Psoas muscle (tissue), 7 donors: ENCODE measurements at regions not wholly inside any gene's neighbourhood (a gene's known extent, or its start where the extent isn't known, plus 50 kb on each side); places are given as distances from the start of the nearest gene placed in this dataset.
"Not testable (repeated sequence)": the region's sequence is repeated elsewhere in the genome, so short reads cannot be mapped to it uniquely, and the experiment has no call there.

ENCODE experiments used
- ATAC-seq, 4 donors: fragments of 200-7000 bp; cut with Tn5 transposase; one replicate each; pipeline ENCODE4 v1.9.1; 2020; ENCODE audit warnings: moderate library complexity in 3 of 4, mild to moderate bottlenecking in 2 of 4
- DNase-seq, 2 donors: peaks; one replicate each; pipeline ENCODE4 v3.0.0-alpha.2; 2020
- H3K27ac ChIP-seq: fragments of 200-600 bp; one replicate; pipeline ENCODE4 v1.8.0; 2022
- H3K27me3 ChIP-seq, 3 donors: fragments of 200-600 bp in 1 of 3; one replicate each; pipeline versions ENCODE4 v1.6.1 to v1.8.0; 2013 to 2022; ENCODE audit warnings: low read length in 2 of 3, mild to moderate bottlenecking in 2 of 3, moderate library complexity in 1 of 3; ENCODE audit not compliant: insufficient read depth in 3 of 3
- H3K36me3 ChIP-seq, 2 donors: fragments of 200-600 bp in 1 of 2; one replicate each; pipeline versions ENCODE4 v1.6.1 to v1.8.0; 2013 to 2022; ENCODE audit warnings: low read depth in 1 of 2, mild to moderate bottlenecking in 1 of 2, moderate library complexity in 1 of 2; ENCODE audit not compliant: insufficient read depth in 1 of 2
- H3K4me1 ChIP-seq: fragments of 200-600 bp; one replicate; pipeline ENCODE4 v1.8.0; 2022
- H3K4me3 ChIP-seq: fragments of 200-600 bp; one replicate; pipeline ENCODE4 v1.8.0; 2022; ENCODE audit warnings: mild to moderate bottlenecking
- H3K9me3 ChIP-seq: fragments of 200-600 bp; one replicate; pipeline ENCODE4 v1.8.0; 2022
- CTCF ChIP-seq: fragments of 200-600 bp; IDR thresholded peaks from one replicate; pipeline ENCODE4 v1.8.0; 2022; ENCODE audit warnings: antibody characterized with exemption
- WGBS, 3 donors: extraction: QIAGEN DNeasy Blood & Tissue Kit; methylation state at CpG; one replicate each; pipeline versions ENCODE4 v1.1.6 to v1.1.7; 2013; 5-methylcytosine and 5-hydroxymethylcytosine counted together
- intact Hi-C, 2 donors: fragments of 100-400 bp; cut with DNase I; formaldehyde crosslinking; loops; one replicate each; pipeline versions ENCODE4 v1.11.0 to v1.14.2; 2022
- donor health status: healthy with polysubstance abuse.
- donor health status: DM: no; HTN: no; CAD: no; lungs with moderate emphysema.
- donor health status: Bipolar disorder and iron deficiency.
- donor health status: healthy.
- donor health status: DM: yes; HTN: yes; CAD: no.
- donor health status: DM: no; HTN: no; CAD: no.
- donor health status: DM: yes; HTN: yes; CAD: no.

GRCh38 chr3:194913316-194913715 is 227.6 kb downstream of the FAM43A start:
- no peak overlapping the region for H3K4me3 ChIP-seq
- H3K36me3 ChIP-seq = no peaks in the 10 kb centered on the region
- no peaks in the 10 kb centered on the region for H3K4me1 ChIP-seq
- no peak for TF ChIP-seq CTCF
- no peak for ATAC-seq
- peaks cover 1% of the 10 kb centered on the region for H3K9me3 ChIP-seq
- intact Hi-C loops = no loop called here
- H3K27ac ChIP-seq = no peak overlapping the region
- WGBS, 3 donors = 86 to 88% (median 87%) methylated on average over 5 of the region's 5 CpGs
- H3K27me3 ChIP-seq = no peaks in the 10 kb centered on the region
- DNase-seq = no peak

- H3K4me3 ChIP-seq, H3K4me1 ChIP-seq, H3K27me3 ChIP-seq, H3K27ac ChIP-seq, H3K36me3 ChIP-seq, ATAC-seq, H3K9me3 ChIP-seq, intact Hi-C loops, DNase-seq: not testable (repeated sequence)
- WGBS, 3 donors = 65 to 77% (median 73%) methylated on average over 5 of the region's 5 CpGs
Measured at GRCh38 chr3:194924889-194925288, 239.2 kb downstream of the FAM43A start.

- intact Hi-C loops = no loop called here
- peaks cover 3% of the 10 kb centered on the region for H3K4me1 ChIP-seq
- no peak for ATAC-seq
- WGBS, 3 donors = 72 to 81% (median 76%) methylated on average over 12 of the region's 12 CpGs
- no peak overlapping the region for H3K4me3 ChIP-seq
- DNase-seq = no peak
- no peak for TF ChIP-seq CTCF
- H3K36me3 ChIP-seq = no peaks in the 10 kb centered on the region
- H3K27me3 ChIP-seq = no peaks in the 10 kb centered on the region
- no peak overlapping the region for H3K27ac ChIP-seq
- H3K9me3 ChIP-seq = no peaks in the 10 kb centered on the region
Measured at GRCh38 chr3:194925614-194926013, 239.9 kb downstream of the FAM43A start.

GRCh38 chr3:194928227-194928626 is 242.5 kb downstream of the FAM43A start:
- DNase-seq (no peak), ATAC-seq (no peak)
- H3K9me3 ChIP-seq = no peaks in the 10 kb centered on the region
- intact Hi-C loops = no loop called here
- WGBS, 3 donors = 0 to 48% (median 0%) methylated on average over 1 of the region's 1 CpG
- H3K36me3 ChIP-seq = no peaks in the 10 kb centered on the region
- peaks cover 12% of the 10 kb centered on the region for H3K4me1 ChIP-seq
- no peak for TF ChIP-seq CTCF
- H3K4me3 ChIP-seq = no peak overlapping the region
- H3K27me3 ChIP-seq = peaks cover 0 to 2% (median 0%) of the 10 kb centered on the region in 3 donors
- no peak overlapping the region for H3K27ac ChIP-seq

GRCh38 chr3:194928831-194929577 is 243.3 kb downstream of the FAM43A start:
- ATAC-seq (peak in 3 of 4 donors; percentile 42 to 55 (median 43)), DNase-seq (no peak)
- peak; percentile 51 for TF ChIP-seq CTCF
- Histone ChIP-seq H3K27me3 (peaks cover 0 to 3% (median 0%) of the 10 kb centered on the region in 3 donors), H3K36me3 (no peaks in the 10 kb centered on the region), H3K4me3 (no peak overlapping the region), H3K27ac (no peak overlapping the region), H3K4me1 (peaks cover 12% of the 10 kb centered on the region), H3K9me3 (no peaks in the 10 kb centered on the region)
- WGBS, 3 donors = 70 to 72% (median 70%) methylated on average over 30 of the region's 30 CpGs
- intact Hi-C loops = no loop called here
